H1 (cell line): ENCODE measurements at regions not wholly inside any gene's neighbourhood (a gene's known extent, or its start where the extent isn't known, plus 50 kb on each side); places are given as distances from the start of the nearest gene placed in this dataset.

Source experiments
- CBX8 ChIP-seq: fragments of 300-800, 300-1000 bp; sonication (generic); IDR thresholded peaks from 2 replicates; pipeline ENCODE4 v1.7.1; 2016; ENCODE audit warnings: low read depth, low read length, borderline replicate concordance
- CHD2 ChIP-seq: IDR thresholded peaks from 2 replicates; pipeline ENCODE4 v1.6.1; 2012; ENCODE audit warnings: low read length, improper control_type of control experiment
- CTBP2 ChIP-seq: IDR thresholded peaks from 2 replicates; pipeline ENCODE4 v1.7.0; 2011; ENCODE audit warnings: borderline replicate concordance, mild to moderate bottlenecking, moderate library complexity, mixed read lengths, low read length; ENCODE audit not compliant: insufficient read depth, insufficient read length
- KDM4A ChIP-seq: IDR thresholded peaks from one replicate; pipeline ENCODE4 v1.7.1; 2012; ENCODE audit warnings: low read depth, mild to moderate bottlenecking, moderate library complexity, low read length, inconsistent platforms; ENCODE audit not compliant: severe bottlenecking
- KDM5A ChIP-seq: fragments of 200-600 bp; IDR thresholded peaks from 2 replicates; pipeline ENCODE4 v1.7.1; 2012; ENCODE audit warnings: mild to moderate bottlenecking, low read length, inconsistent platforms, mixed read lengths
- PHF8 ChIP-seq: fragments of 200-600 bp; sonication (generic); conservative IDR thresholded peaks from 2 replicates; pipeline ENCODE4 v1.7.1; 2012; ENCODE audit warnings: low read depth, mild to moderate bottlenecking, inconsistent platforms, low read length, moderate library complexity
- RFX5 ChIP-seq: IDR thresholded peaks from 2 replicates; pipeline ENCODE4 v1.6.1; 2011; ENCODE audit warnings: low read depth, low read length, improper control_type of control experiment, borderline replicate concordance

- TF ChIP-seq CTBP2 = no peak
- TF ChIP-seq CBX8 = no peak
- no peak for TF ChIP-seq PHF8
- TF ChIP-seq KDM4A = no peak
- TF ChIP-seq CHD2 = no peak
- no peak for TF ChIP-seq KDM5A
- no peak for TF ChIP-seq RFX5
- TF ChIP-seq, all 59 proteins: peak for 0
Observed at GRCh38 chr21:16993416-16994038, 519.3 kb upstream of the CXADR start (continued).
